CD4-positive, CD25-positive, alpha-beta regulatory T cell (primary cell): ENCODE measurements at regions not wholly inside any gene's neighbourhood (a gene's known extent, or its start where the extent isn't known, plus 50 kb on each side); places are given as distances from the start of the nearest gene placed in this dataset.

Source experiments
- ATAC-seq, 2 donors: fragments of 150-1000 bp; cut with Tn5 transposase; one replicate each; pipeline ENCODE4 v1.10.0; 2021; ENCODE audit warnings: low read depth in 2 of 2, moderate number of reproducible peaks in 2 of 2, moderate library complexity in 1 of 2
- DNase-seq, 3 donors: peaks; one replicate each; pipeline versions ENCODE4 v3.0.0 to v3.0.0-alpha.2; 2012 to 2022; ENCODE audit warnings: mixed read lengths in 1 of 3
- H3K27ac ChIP-seq: one replicate; pipeline ENCODE4 v1.7.0; 2013; ENCODE audit warnings: mild to moderate bottlenecking, low read length; ENCODE audit not compliant: insufficient read depth, poor library complexity, severe bottlenecking
- H3K27me3 ChIP-seq: one replicate; pipeline ENCODE4 v1.7.0; 2013; ENCODE audit warnings: low read length; ENCODE audit not compliant: control insufficient read depth, insufficient read depth
- H3K36me3 ChIP-seq: one replicate; pipeline ENCODE4 v1.7.0; 2013; ENCODE audit warnings: mild to moderate bottlenecking, low read length, moderate library complexity; ENCODE audit not compliant: control insufficient read depth, insufficient read depth
- H3K4me1 ChIP-seq: 2 replicates; pipeline ENCODE4 v1.7.0; 2013; ENCODE audit warnings: mild to moderate bottlenecking, low read length; ENCODE audit not compliant: insufficient read depth, control insufficient read depth, poor library complexity, severe bottlenecking
- H3K4me3 ChIP-seq: one replicate; pipeline ENCODE4 v1.7.0; 2013; ENCODE audit warnings: low read depth, mild to moderate bottlenecking, low read length, moderate library complexity
- H3K9me3 ChIP-seq, 2 experiments: 1 replicate in 1 of 2; 2 replicates in 1 of 2; pipeline ENCODE4 v1.7.0; 2013; ENCODE audit warnings: low read length in 2 of 2, mild to moderate bottlenecking in 1 of 2, moderate library complexity in 1 of 2; ENCODE audit not compliant: control insufficient read depth in 2 of 2
- H3K27ac Mint-ChIP-seq, 3 donors: one replicate each; pipeline ENCODE4 v1.8.0; 2020 to 2022; ENCODE audit warnings: mild to moderate bottlenecking in 3 of 3, mixed read lengths in 3 of 3, moderate library complexity in 2 of 3
- H3K27me3 Mint-ChIP-seq: one replicate; pipeline ENCODE4 v1.8.0; 2022; ENCODE audit warnings: mild to moderate bottlenecking, mixed read lengths
- H3K36me3 Mint-ChIP-seq: one replicate; pipeline ENCODE4 v1.8.0; 2020; ENCODE audit warnings: mixed read lengths
- H3K4me1 Mint-ChIP-seq, 4 donors: one replicate each; pipeline ENCODE4 v1.8.0; 2020 to 2022; ENCODE audit warnings: mixed read lengths in 4 of 4, mild to moderate bottlenecking in 1 of 4
- H3K4me3 Mint-ChIP-seq, 4 donors: one replicate each; pipeline ENCODE4 v1.8.0; 2020 to 2022; ENCODE audit warnings: mild to moderate bottlenecking in 4 of 4, mixed read lengths in 4 of 4, moderate library complexity in 3 of 4
- H3K9me3 Mint-ChIP-seq, 7 donors: one replicate each; pipeline ENCODE4 v1.8.0; 2020 to 2022; ENCODE audit warnings: mixed read lengths in 7 of 7, mild to moderate bottlenecking in 3 of 7, moderate library complexity in 2 of 7

DNA sequence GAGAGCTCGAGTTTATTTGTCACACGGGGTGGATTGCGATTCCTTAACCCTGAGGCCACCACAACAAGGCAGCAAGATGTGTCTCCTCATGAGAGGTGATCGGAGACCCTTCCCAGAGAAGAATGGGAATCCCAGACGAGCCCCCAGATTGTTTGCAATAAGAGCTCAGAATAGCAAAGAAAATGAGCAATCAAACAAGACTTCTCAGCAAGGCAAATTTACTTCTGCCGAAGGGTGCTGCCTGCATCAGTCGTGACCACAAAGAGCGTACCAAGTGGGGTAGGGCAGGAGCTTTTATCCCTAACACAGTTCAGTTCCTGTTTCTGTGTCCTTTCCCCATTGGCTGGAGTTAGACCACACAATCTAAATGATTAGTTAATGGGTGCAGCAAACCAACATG, 237.5 kb upstream of the SYT4 start:
- no peaks in the 10 kb centered on the region for H3K4me1 Mint-ChIP-seq
- H3K36me3 Mint-ChIP-seq, result no peaks in the 10 kb centered on the region
- Histone ChIP-seq H3K36me3 (no peaks in the 10 kb centered on the region), H3K4me3 (no peak overlapping the region), H3K9me3 (no peaks in the 10 kb centered on the region), H3K27ac (no peak overlapping the region), H3K27me3 (no peaks in the 10 kb centered on the region), H3K4me1 (no peaks in the 10 kb centered on the region)
- no peak overlapping the region for H3K4me3 Mint-ChIP-seq
- DNase-seq (no peak), ATAC-seq (no peak)
- no peak overlapping the region for H3K27ac Mint-ChIP-seq
- H3K9me3 Mint-ChIP-seq, result peaks cover 0 to 26% (median 7%) of the 10 kb centered on the region in 7 donors
- no peaks in the 10 kb centered on the region for H3K27me3 Mint-ChIP-seq

DNA sequence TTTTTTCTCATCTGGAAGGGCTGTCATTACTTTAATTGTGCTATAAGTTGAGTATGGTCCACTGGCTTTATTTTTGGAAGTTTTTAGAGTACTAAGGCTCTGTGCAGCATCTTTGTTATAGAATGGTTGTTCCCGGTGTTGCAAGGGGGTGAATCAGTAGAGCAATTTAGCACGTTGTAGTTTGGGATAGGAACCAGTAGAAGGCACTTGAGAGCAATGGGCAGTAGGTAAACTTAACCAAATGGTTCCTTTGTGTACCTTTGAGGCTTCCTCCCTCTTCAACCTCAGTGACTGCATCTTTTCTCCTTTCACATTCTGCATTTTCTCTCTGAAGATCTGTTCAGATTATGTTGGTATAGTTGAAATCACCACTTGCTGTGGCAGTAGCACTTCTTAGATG, 238.2 kb upstream of the SYT4 start:
- Histone ChIP-seq H3K27ac (no peak overlapping the region), H3K4me3 (no peak overlapping the region), H3K4me1 (no peaks in the 10 kb centered on the region), H3K27me3 (no peaks in the 10 kb centered on the region), H3K9me3 (no peaks in the 10 kb centered on the region), H3K36me3 (no peaks in the 10 kb centered on the region)
- Mint-ChIP-seq H3K27ac (no peak overlapping the region), H3K36me3 (no peaks in the 10 kb centered on the region), H3K4me3 (no peak overlapping the region), H3K27me3 (no peaks in the 10 kb centered on the region), H3K4me1 (no peaks in the 10 kb centered on the region), H3K9me3 (peaks cover 0 to 22% (median 5%) of the 10 kb centered on the region in 7 donors)
- ATAC-seq (no peak), DNase-seq (no peak)

GRCh38 chr18:43524260-43524659, 247.0 kb upstream of the SYT4 start:
- no peaks in the 10 kb centered on the region for H3K36me3 Mint-ChIP-seq
- Histone ChIP-seq H3K9me3 (no peaks in the 10 kb centered on the region), H3K36me3 (no peaks in the 10 kb centered on the region), H3K4me1 (no peaks in the 10 kb centered on the region), H3K4me3 (no peak overlapping the region), H3K27me3 (no peaks in the 10 kb centered on the region), H3K27ac (no peak overlapping the region)
- no peak for DNase-seq
- no peaks in the 10 kb centered on the region for H3K27me3 Mint-ChIP-seq
- H3K27ac Mint-ChIP-seq, result no peak overlapping the region
- ATAC-seq, result no peak
- H3K9me3 Mint-ChIP-seq, result peaks cover 0 to 9% (median 3%) of the 10 kb centered on the region in 7 donors
- no peaks in the 10 kb centered on the region for H3K4me1 Mint-ChIP-seq
- no peak overlapping the region for H3K4me3 Mint-ChIP-seq

GRCh38 chr18:43525169-43525568, 247.9 kb upstream of the SYT4 start:
- no peaks in the 10 kb centered on the region for H3K27me3 ChIP-seq
- no peaks in the 10 kb centered on the region for H3K36me3 Mint-ChIP-seq
- H3K27me3 Mint-ChIP-seq, result no peaks in the 10 kb centered on the region
- H3K27ac Mint-ChIP-seq, result no peak overlapping the region
- H3K36me3 ChIP-seq, result no peaks in the 10 kb centered on the region
- no peak overlapping the region for H3K27ac ChIP-seq
- H3K9me3 ChIP-seq, result no peaks in the 10 kb centered on the region
- no peak for DNase-seq
- no peak overlapping the region for H3K4me3 Mint-ChIP-seq
- no peak for ATAC-seq
- no peaks in the 10 kb centered on the region for H3K4me1 Mint-ChIP-seq
- peaks cover 0 to 9% (median 3%) of the 10 kb centered on the region in 7 donors for H3K9me3 Mint-ChIP-seq
- H3K4me1 ChIP-seq, result no peaks in the 10 kb centered on the region
- H3K4me3 ChIP-seq, result no peak overlapping the region

DNA sequence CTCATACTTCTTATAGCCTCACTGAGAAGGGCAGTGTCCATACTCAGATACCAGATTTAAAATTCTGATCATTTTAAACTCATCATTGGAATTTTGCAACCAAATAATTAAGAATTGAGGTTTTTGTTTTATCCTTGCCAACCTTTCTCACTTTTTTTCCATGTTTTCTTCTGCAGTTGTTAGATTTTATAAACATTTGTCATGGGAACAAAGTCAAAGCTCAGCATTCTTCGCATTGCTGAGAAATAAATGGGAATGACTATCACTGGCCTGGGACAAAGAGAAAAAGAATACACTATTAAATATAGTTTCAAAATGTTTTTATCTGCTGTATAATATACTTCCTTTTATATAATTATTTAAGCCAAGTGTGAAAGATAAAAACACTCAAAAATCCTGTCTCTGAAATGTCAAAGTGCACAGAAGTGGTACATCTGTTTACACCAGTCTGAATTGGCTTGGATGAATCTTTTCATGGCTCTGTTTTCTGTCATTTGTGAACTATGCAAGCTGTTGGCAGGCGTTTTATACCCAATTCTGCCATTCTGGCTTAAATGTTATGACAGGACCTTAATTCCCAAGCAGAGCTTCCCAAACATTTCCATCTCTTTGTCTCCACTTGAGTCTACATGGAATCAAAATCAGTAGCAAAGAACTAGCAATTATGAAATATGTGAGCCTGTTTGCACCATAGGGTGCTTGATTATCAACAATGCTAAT, 249.3 kb upstream of the SYT4 start:
- H3K36me3 ChIP-seq, result no peaks in the 10 kb centered on the region
- no peaks in the 10 kb centered on the region for H3K4me1 ChIP-seq
- Mint-ChIP-seq H3K27ac (no peak overlapping the region), H3K9me3 (peaks cover 0 to 9% (median 0%) of the 10 kb centered on the region in 7 donors), H3K36me3 (no peaks in the 10 kb centered on the region), H3K27me3 (no peaks in the 10 kb centered on the region), H3K4me3 (no peak overlapping the region), H3K4me1 (no peaks in the 10 kb centered on the region)
- H3K4me3 ChIP-seq, result no peak overlapping the region
- DNase-seq (no peak), ATAC-seq (no peak)
- H3K9me3 ChIP-seq, result no peaks in the 10 kb centered on the region
- no peaks in the 10 kb centered on the region for H3K27me3 ChIP-seq
- H3K27ac ChIP-seq, result no peak overlapping the region

DNA sequence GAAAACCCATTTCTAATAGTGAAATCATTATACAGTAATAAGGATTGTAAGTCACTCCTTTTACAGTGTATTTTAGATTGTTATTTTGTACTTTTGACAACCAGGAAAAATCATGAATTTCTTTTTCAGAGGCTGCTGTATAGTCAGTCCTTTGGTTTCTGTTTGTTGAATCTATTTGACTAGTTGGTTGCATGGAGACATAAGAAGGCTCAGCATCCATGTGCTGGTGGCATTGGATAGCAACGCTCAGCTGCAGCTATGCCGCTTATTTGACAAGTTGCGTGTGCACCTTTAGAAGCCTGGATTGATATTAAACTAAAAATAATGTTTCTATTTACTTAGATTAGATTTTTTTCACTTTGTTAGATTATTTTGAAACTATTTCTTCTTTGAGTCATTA, 254.1 kb upstream of the SYT4 start:
- H3K27ac Mint-ChIP-seq, result no peak overlapping the region
- no peak overlapping the region for H3K27ac ChIP-seq
- H3K27me3 ChIP-seq, result no peaks in the 10 kb centered on the region
- H3K36me3 ChIP-seq, result no peaks in the 10 kb centered on the region
- DNase-seq (no peak), ATAC-seq (no peak)
- no peak overlapping the region for H3K4me3 Mint-ChIP-seq
- H3K4me3 ChIP-seq, result no peak overlapping the region
- peaks cover 0 to 13% (median 2%) of the 10 kb centered on the region in 7 donors for H3K9me3 Mint-ChIP-seq
- no peaks in the 10 kb centered on the region for H3K27me3 Mint-ChIP-seq
- H3K4me1 ChIP-seq, result no peaks in the 10 kb centered on the region
- H3K4me1 Mint-ChIP-seq, result no peaks in the 10 kb centered on the region
- H3K36me3 Mint-ChIP-seq, result no peaks in the 10 kb centered on the region
- H3K9me3 ChIP-seq, result no peaks in the 10 kb centered on the region

DNA sequence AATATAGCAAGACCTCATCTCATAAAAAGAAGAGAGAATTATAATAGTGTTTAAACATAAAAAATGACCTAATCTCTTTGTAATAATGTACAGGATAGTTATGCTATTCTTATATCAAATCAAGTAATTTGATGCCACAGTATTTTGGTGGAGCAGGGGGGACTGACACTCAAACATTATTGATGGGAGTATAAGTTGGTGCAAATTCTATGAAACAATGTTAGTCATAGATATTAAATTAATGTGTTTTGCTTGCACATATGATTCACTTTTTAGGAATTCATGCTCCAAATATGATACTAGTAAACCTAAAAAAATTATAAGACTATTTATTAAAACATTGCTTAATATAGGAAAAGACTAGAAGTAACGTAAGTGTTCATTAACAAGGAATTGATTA, 256.1 kb upstream of the SYT4 start:
- H3K27ac Mint-ChIP-seq, result no peak overlapping the region
- ATAC-seq (no peak), DNase-seq (no peak)
- Histone ChIP-seq H3K9me3 (no peaks in the 10 kb centered on the region), H3K4me3 (no peak overlapping the region), H3K27ac (no peak overlapping the region), H3K27me3 (no peaks in the 10 kb centered on the region), H3K4me1 (no peaks in the 10 kb centered on the region), H3K36me3 (no peaks in the 10 kb centered on the region)
- no peaks in the 10 kb centered on the region for H3K27me3 Mint-ChIP-seq
- H3K4me3 Mint-ChIP-seq, result no peak overlapping the region
- no peaks in the 10 kb centered on the region for H3K36me3 Mint-ChIP-seq
- H3K9me3 Mint-ChIP-seq, result peaks cover 0 to 17% (median 2%) of the 10 kb centered on the region in 7 donors
- no peaks in the 10 kb centered on the region for H3K4me1 Mint-ChIP-seq

DNA sequence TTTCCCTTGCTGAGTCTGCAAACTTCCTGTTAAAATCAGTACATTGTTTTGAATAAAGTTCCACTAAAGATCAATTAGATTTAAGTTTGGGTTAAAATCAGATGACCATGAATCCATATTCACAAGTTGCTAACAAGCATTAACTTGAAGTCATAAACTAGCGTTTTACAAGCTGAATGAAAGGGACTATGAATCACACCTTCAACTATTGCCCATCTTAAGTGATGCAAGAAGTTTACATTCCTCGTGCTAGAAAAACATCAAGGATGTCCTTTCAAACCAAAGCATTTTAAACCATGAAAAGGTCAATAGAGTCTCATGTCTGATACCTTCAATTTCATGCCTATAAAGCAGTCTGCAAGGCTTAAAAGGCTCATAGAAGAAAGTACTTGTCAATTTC, 257.2 kb upstream of the SYT4 start:
- H3K27ac ChIP-seq, result no peak overlapping the region
- Mint-ChIP-seq H3K4me1 (no peaks in the 10 kb centered on the region), H3K36me3 (no peaks in the 10 kb centered on the region), H3K27ac (no peak overlapping the region), H3K27me3 (no peaks in the 10 kb centered on the region), H3K9me3 (peaks cover 0 to 17% (median 2%) of the 10 kb centered on the region in 7 donors), H3K4me3 (no peak overlapping the region)
- H3K27me3 ChIP-seq, result no peaks in the 10 kb centered on the region
- no peak for ATAC-seq
- H3K9me3 ChIP-seq, result no peaks in the 10 kb centered on the region
- H3K4me1 ChIP-seq, result no peaks in the 10 kb centered on the region
- no peaks in the 10 kb centered on the region for H3K36me3 ChIP-seq
- H3K4me3 ChIP-seq, result no peak overlapping the region
- DNase-seq, result no peak
